D721Med (cell line): ENCODE measurements at regions not wholly inside any gene's neighbourhood (a gene's known extent, or its start where the extent isn't known, plus 50 kb on each side); places are given as distances from the start of the nearest gene placed in this dataset.

Experiments used
- DNase-seq: peaks from one replicate; pipeline ENCODE4 v3.0.0; 2011; ENCODE audit warnings: low spot score; ENCODE audit not compliant: insufficient read length
- FAIRE-seq: peaks from 2 replicates; lab custom pipeline; 2011; peaks lifted over from hg19 to GRCh38; lab: Jason Lieb, UNC
- CTCF ChIP-seq: IDR thresholded peaks from 2 replicates; pipeline ENCODE4 v1.5.1; 2012; ENCODE audit warnings: mild to moderate bottlenecking, control low read depth; ENCODE audit not compliant: insufficient read depth; ENCODE audit errors: missing control alignments

- DNase-seq (no peak), FAIRE-seq (no peak)
- TF ChIP-seq CTCF, result peak; percentile 51
These were observed 96.2 kb upstream of the SNTG2 start for GRCh38 chr2:854460-854859.

GRCh38 chr2:853203-853870 lies 97.3 kb upstream of the SNTG2 start:
- FAIRE-seq (no peak), DNase-seq (no peak)
- no peak for TF ChIP-seq CTCF

- FAIRE-seq, result no peak
- DNase-seq, result no peak
These were observed 98.5 kb upstream of the SNTG2 start for GRCh38 chr2:852168-852567.

GRCh38 chr2:851680-852079 lies 99.0 kb upstream of the SNTG2 start:
- TF ChIP-seq CTCF, result no peak
- FAIRE-seq (no peak), DNase-seq (no peak)

More at GRCh38 chr2:852168-852567, 98.5 kb upstream of the SNTG2 start:
- no peak for TF ChIP-seq CTCF

- FAIRE-seq, result no peak
These were observed 99.6 kb upstream of the SNTG2 start for GRCh38 chr2:851078-851477.

GRCh38 chr2:850429-850828 lies 100.2 kb upstream of the SNTG2 start:
- TF ChIP-seq CTCF, result no peak
- DNase-seq (no peak), FAIRE-seq (no peak)

More at GRCh38 chr2:851078-851477, 99.6 kb upstream of the SNTG2 start:
- no peak for TF ChIP-seq CTCF
- DNase-seq, result no peak

GRCh38 chr2:848099-848498 lies 102.5 kb upstream of the SNTG2 start:
- FAIRE-seq, result no peak
- TF ChIP-seq CTCF, result no peak

More at GRCh38 chr2:848099-848498, 102.5 kb upstream of the SNTG2 start:
- DNase-seq, result no peak
